ENCODE measurements at regions not wholly inside any gene's neighbourhood (a gene's known extent, or its start where the extent isn't known, plus 50 kb on each side); places are given as distances from the start of the nearest gene placed in this dataset.

- CTCF ChIA-PET = no interaction called here
Measured at GRCh38 chr6:166851911-166852310, 104.4 kb downstream of the RNASET2 start.

GRCh38 chr6:166851426-166851825 is 104.9 kb downstream of the RNASET2 start:
- FAIRE-seq = no peak
- Histone ChIP-seq H3K27ac (no peak overlapping the region), H3K9me3 (no peaks in the 10 kb centered on the region), H3K4me2 (no peak overlapping the region), H3K4me3 (no peak overlapping the region), H3K4me1 (no peaks in the 10 kb centered on the region)
- no peak for DNase-seq (ENCODE audit: low read depth in 1 of 2, low spot score in 1 of 2)
- no peak for ATAC-seq
- ChIA-PET CTCF (interaction anchor here (0.6 kb wide), 1 partner anchor 22 kb away, joined by 3 read pairs; no protein-coding TSS in a partner anchor), POLR2A (no interaction called here)
- WGBS (ENCODE audit: missing lambda C conversion rate) = 70% methylated on average over 10 of the region's 11 CpGs
- TF ChIP-seq MAFK (IDR thresholded peaks at IDR 0.05; ENCODE audit: partially characterized antibody) (no peak), CHD2 (IDR thresholded peaks at IDR 0.05; ENCODE audit: low read length, partially characterized antibody) (no peak), HOXB13 (CRISPR knock-in tag; IDR thresholded peaks at IDR 0.05; ENCODE audit: low read depth) (no peak), HEYL (CRISPR knock-in tag; IDR thresholded peaks at IDR 0.05) (no peak), HOXA7 (CRISPR knock-in tag; IDR thresholded peaks at IDR 0.05) (no peak), MAZ (IDR thresholded peaks at IDR 0.05; ENCODE audit: borderline replicate concordance, low read depth, low read length) (no peak), CBX8 (IDR thresholded peaks at IDR 0.05) (no peak), POLR2A (IDR thresholded peaks at IDR 0.05; ENCODE audit: low read length) (no peak), SREBF2 (IDR thresholded peaks at IDR 0.05) (no peak), ZC3H11A (IDR thresholded peaks at IDR 0.05) (no peak), HMGXB4 (CRISPR knock-in tag; IDR thresholded peaks at IDR 0.05; ENCODE audit: borderline replicate concordance) (no peak), RARB (CRISPR knock-in tag; IDR thresholded peaks at IDR 0.05) (no peak)

More at GRCh38 chr6:166851911-166852310, 104.4 kb downstream of the RNASET2 start:
- TF ChIP-seq RCOR1 (IDR thresholded peaks at IDR 0.05; ENCODE audit: low read depth, low read length) (no peak), USF2 (IDR thresholded peaks at IDR 0.05) (no peak), CHD4 (IDR thresholded peaks at IDR 0.05; ENCODE audit: borderline replicate concordance) (no peak), TP53 (CRISPR knock-in tag; IDR thresholded peaks at IDR 0.05) (no peak), POLR2AphosphoS2 (conservative IDR thresholded peaks at IDR 0.05; ENCODE audit: low read length) (no peak), CTCF (IDR thresholded peaks at IDR 0.05) (no peak), EHMT2 (IDR thresholded peaks at IDR 0.05; ENCODE audit: low read depth) (no peak), KDM1A (IDR thresholded peaks at IDR 0.05; ENCODE audit: low read depth) (no peak), CBX2 (IDR thresholded peaks at IDR 0.05; ENCODE audit: borderline replicate concordance, low read depth) (no peak), HEYL (CRISPR knock-in tag; IDR thresholded peaks at IDR 0.05) (no peak), JUN (IDR thresholded peaks at IDR 0.05) (no peak), BHLHE40 (IDR thresholded peaks at IDR 0.05; ENCODE audit: low read depth, low read length) (no peak)
- no peak for ATAC-seq
- H3K9me3 ChIP-seq = no peaks in the 10 kb centered on the region
- no peaks in the 10 kb centered on the region for H3K4me1 ChIP-seq
- POLR2A ChIA-PET = no interaction called here
- no peak overlapping the region for H3K4me3 ChIP-seq
- 73% methylated on average over 6 of the region's 6 CpGs for WGBS (ENCODE audit: missing lambda C conversion rate)
- H3K27ac ChIP-seq = no peak overlapping the region
- H3K4me2 ChIP-seq = no peak overlapping the region
- FAIRE-seq = no peak
- DNase-seq (ENCODE audit: low read depth in 1 of 2, low spot score in 1 of 2) = no peak

Measured in A549 (cell line).